A673 (cell line): ENCODE measurements at regions not wholly inside any gene's neighbourhood (a gene's known extent, or its start where the extent isn't known, plus 50 kb on each side); places are given as distances from the start of the nearest gene placed in this dataset.
"Not testable (repeated sequence)": the region's sequence is repeated elsewhere in the genome, so short reads cannot be mapped to it uniquely, and the experiment has no call there.

Experiments used
- EZH2 ChIP-seq: fragments of 200-600 bp; sonication (generic); IDR thresholded peaks from 2 replicates; pipeline ENCODE4 v1.6.1; 2017; ENCODE audit warnings: borderline replicate concordance, low read depth, mild to moderate bottlenecking, mixed read lengths, antibody characterized with exemption, low read length; ENCODE audit not compliant: poor library complexity, severe bottlenecking
- TF ChIP-seq, protein P1 (sequence below): fragments of 300-800, 200-600 bp; sonication (generic); conservative IDR thresholded peaks from 2 replicates; pipeline ENCODE4 v1.5.1; 2017; ENCODE audit warnings: low read depth, mild to moderate bottlenecking, antibody characterized with exemption, low read length, moderate library complexity, mixed read lengths

- TF ChIP-seq, protein P1, sequence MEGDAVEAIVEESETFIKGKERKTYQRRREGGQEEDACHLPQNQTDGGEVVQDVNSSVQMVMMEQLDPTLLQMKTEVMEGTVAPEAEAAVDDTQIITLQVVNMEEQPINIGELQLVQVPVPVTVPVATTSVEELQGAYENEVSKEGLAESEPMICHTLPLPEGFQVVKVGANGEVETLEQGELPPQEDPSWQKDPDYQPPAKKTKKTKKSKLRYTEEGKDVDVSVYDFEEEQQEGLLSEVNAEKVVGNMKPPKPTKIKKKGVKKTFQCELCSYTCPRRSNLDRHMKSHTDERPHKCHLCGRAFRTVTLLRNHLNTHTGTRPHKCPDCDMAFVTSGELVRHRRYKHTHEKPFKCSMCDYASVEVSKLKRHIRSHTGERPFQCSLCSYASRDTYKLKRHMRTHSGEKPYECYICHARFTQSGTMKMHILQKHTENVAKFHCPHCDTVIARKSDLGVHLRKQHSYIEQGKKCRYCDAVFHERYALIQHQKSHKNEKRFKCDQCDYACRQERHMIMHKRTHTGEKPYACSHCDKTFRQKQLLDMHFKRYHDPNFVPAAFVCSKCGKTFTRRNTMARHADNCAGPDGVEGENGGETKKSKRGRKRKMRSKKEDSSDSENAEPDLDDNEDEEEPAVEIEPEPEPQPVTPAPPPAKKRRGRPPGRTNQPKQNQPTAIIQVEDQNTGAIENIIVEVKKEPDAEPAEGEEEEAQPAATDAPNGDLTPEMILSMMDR, result not testable (repeated sequence)
- not testable (repeated sequence) for TF ChIP-seq EZH2
Measured at GRCh38 chr5:138678826-138679225, 74.4 kb upstream of the CTNNA1 start.
